B cell (primary cell): ENCODE measurements at regions not wholly inside any gene's neighbourhood (a gene's known extent, or its start where the extent isn't known, plus 50 kb on each side); places are given as distances from the start of the nearest gene placed in this dataset.

ENCODE experiments used
- CTCF ChIP-seq: fragments of 200-600 bp; IDR thresholded peaks from one replicate; pipeline ENCODE4 v1.8.0; 2022; ENCODE audit warnings: antibody characterized with exemption, mild to moderate bottlenecking
- EZH2 ChIP-seq: IDR thresholded peaks from 2 replicates; pipeline ENCODE4 v1.6.1; 2012; ENCODE audit warnings: borderline replicate concordance, low read depth, mild to moderate bottlenecking, moderate library complexity, low read length; ENCODE audit not compliant: insufficient read depth, poor library complexity, severe bottlenecking

- TF ChIP-seq CTCF = no peak
- TF ChIP-seq EZH2 = no peak
Observed at GRCh38 chr18:34061226-34061625, 163.5 kb downstream of the NOL4 start.
